ENCODE measurements at regions not wholly inside any gene's neighbourhood (a gene's known extent, or its start where the extent isn't known, plus 50 kb on each side); places are given as distances from the start of the nearest gene placed in this dataset.

- DNase-seq (ENCODE audit: low read depth) = no peak
Observed at GRCh38 chr4:163764569-163764968, 270.1 kb downstream of the TMA16 start.

- no peak for DNase-seq (ENCODE audit: low read depth)
Observed at GRCh38 chr4:163768014-163768413, 273.5 kb downstream of the TMA16 start.

- DNase-seq (ENCODE audit: low read depth) = no peak
Observed at GRCh38 chr4:163772238-163772637, 277.7 kb downstream of the TMA16 start.

- DNase-seq (ENCODE audit: low read depth) = no peak
Observed at GRCh38 chr4:163773940-163774339, 279.4 kb downstream of the TMA16 start.

- DNase-seq (ENCODE audit: low read depth) = no peak
Observed at GRCh38 chr4:163776957-163777356, 282.5 kb downstream of the TMA16 start.

GRCh38 chr4:163781726-163782125 is 287.2 kb downstream of the TMA16 start:
- no peak for DNase-seq (ENCODE audit: low read depth)

GRCh38 chr4:163790231-163790630 is 295.7 kb downstream of the TMA16 start:
- no peak for DNase-seq (ENCODE audit: low read depth)

GRCh38 chr4:163795885-163796284 is 301.4 kb downstream of the TMA16 start:
- no peak for DNase-seq (ENCODE audit: low read depth)

- no peak for DNase-seq (ENCODE audit: low read depth)
Observed at GRCh38 chr4:163804001-163804400, 309.5 kb downstream of the TMA16 start.

- DNase-seq (ENCODE audit: low read depth) = no peak
Observed at GRCh38 chr4:163806653-163807052, 312.2 kb downstream of the TMA16 start.

GRCh38 chr4:163808011-163808410 is 313.5 kb downstream of the TMA16 start:
- no peak for DNase-seq (ENCODE audit: low read depth)

GRCh38 chr4:163810755-163811154 is 316.3 kb downstream of the TMA16 start:
- no peak for DNase-seq (ENCODE audit: low read depth)

GRCh38 chr4:163815776-163816175 is 321.3 kb downstream of the TMA16 start:
- DNase-seq (ENCODE audit: low read depth) = no peak

- DNase-seq (ENCODE audit: low read depth) = no peak
Observed at GRCh38 chr4:163816494-163816893, 322.0 kb downstream of the TMA16 start.

GRCh38 chr4:163818673-163819072 is 324.2 kb downstream of the TMA16 start:
- no peak for DNase-seq (ENCODE audit: low read depth)

- DNase-seq (ENCODE audit: low read depth) = no peak
Observed at GRCh38 chr4:163833669-163834068, 339.2 kb downstream of the TMA16 start.

GRCh38 chr4:163846008-163846407 is 351.5 kb downstream of the TMA16 start:
- no peak for DNase-seq (ENCODE audit: low read depth)

GRCh38 chr4:163852246-163852645 is 357.8 kb downstream of the TMA16 start:
- DNase-seq (ENCODE audit: low read depth) = no peak

- DNase-seq (ENCODE audit: low read depth) = no peak
Observed at GRCh38 chr4:163857903-163858302, 363.4 kb downstream of the TMA16 start.

- no peak for DNase-seq (ENCODE audit: low read depth)
Observed at GRCh38 chr4:163858515-163858914, 364.0 kb downstream of the TMA16 start.

GRCh38 chr4:163863082-163863481 is 368.6 kb downstream of the TMA16 start:
- DNase-seq (ENCODE audit: low read depth) = no peak

- no peak for DNase-seq (ENCODE audit: low read depth)
Observed at GRCh38 chr4:163865010-163865409, 370.5 kb downstream of the TMA16 start.

GRCh38 chr4:163866728-163867315 is 372.3 kb downstream of the TMA16 start:
- no peak for DNase-seq (ENCODE audit: low read depth)

- DNase-seq (ENCODE audit: low read depth) = no peak
Observed at GRCh38 chr4:163868445-163868844, 374.0 kb downstream of the TMA16 start.

- no peak for DNase-seq (ENCODE audit: low read depth)
Observed at GRCh38 chr4:163871078-163871477, 376.6 kb downstream of the TMA16 start.

All from stromal cell of bone marrow (primary cell).